IPS-20b (cell line): ENCODE measurements at regions not wholly inside any gene's neighbourhood (a gene's known extent, or its start where the extent isn't known, plus 50 kb on each side); places are given as distances from the start of the nearest gene placed in this dataset.
"Not testable (repeated sequence)": the region's sequence is repeated elsewhere in the genome, so short reads cannot be mapped to it uniquely, and the experiment has no call there.

Source experiments
- H3K27ac ChIP-seq: one replicate; pipeline ENCODE4 v1.5.1; 2013; ENCODE audit warnings: low read length
- H3K27me3 ChIP-seq: 2 replicates; pipeline ENCODE4 v1.6.1; 2013; ENCODE audit warnings: mild to moderate bottlenecking, low read length, inconsistent platforms; ENCODE audit not compliant: insufficient read depth
- H3K36me3 ChIP-seq: 2 replicates; pipeline ENCODE4 v1.6.1; 2013; ENCODE audit warnings: low read depth, mild to moderate bottlenecking, inconsistent platforms, low read length, moderate library complexity; ENCODE audit not compliant: insufficient read depth
- H3K4me1 ChIP-seq: 2 replicates; pipeline ENCODE4 v1.6.1; 2013; ENCODE audit warnings: mild to moderate bottlenecking, control low read depth, inconsistent platforms, low read length, moderate library complexity; ENCODE audit not compliant: insufficient read depth
- H3K4me3 ChIP-seq: 2 replicates; pipeline ENCODE4 v1.5.1; 2013; ENCODE audit warnings: mild to moderate bottlenecking, low read length, inconsistent platforms
- H3K9ac ChIP-seq: 2 replicates; pipeline ENCODE4 v1.6.1; 2013; ENCODE audit warnings: low read depth, mild to moderate bottlenecking, inconsistent platforms, low read length, moderate library complexity
- H3K9me3 ChIP-seq: 2 replicates; pipeline ENCODE4 v1.6.1; 2013; ENCODE audit warnings: mild to moderate bottlenecking, low read depth, low read length, inconsistent platforms; ENCODE audit not compliant: insufficient read depth

DNA sequence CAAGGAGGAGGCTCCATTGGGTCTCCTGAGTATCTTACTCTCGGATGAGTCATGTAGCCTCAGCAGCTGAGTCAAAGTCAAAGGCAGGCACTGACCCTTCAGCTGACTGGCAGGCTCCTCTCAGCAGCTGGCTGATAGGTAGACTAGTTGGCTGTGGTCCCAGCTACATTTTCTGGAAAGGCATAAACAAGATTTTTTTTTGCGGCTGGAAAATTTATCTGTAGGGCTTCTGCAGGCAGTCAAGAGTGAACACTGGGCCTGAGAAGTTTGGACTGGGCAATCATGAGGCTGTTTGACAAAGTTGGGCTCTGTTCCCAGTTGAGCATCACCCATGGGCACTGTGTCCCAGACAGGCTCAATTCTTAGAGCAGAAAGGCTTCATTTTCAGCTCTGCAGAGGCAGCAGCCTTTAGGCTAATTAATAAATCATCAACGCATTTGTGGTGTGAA is 796.2 kb downstream of the CCSER2 start:
- Histone ChIP-seq H3K9me3 (peaks cover 16% of the 10 kb centered on the region), H3K27me3 (no peaks in the 10 kb centered on the region), H3K27ac (no peak overlapping the region), H3K36me3 (no peaks in the 10 kb centered on the region), H3K4me1 (no peaks in the 10 kb centered on the region), H3K4me3 (no peak overlapping the region), H3K9ac (no peak overlapping the region)

DNA sequence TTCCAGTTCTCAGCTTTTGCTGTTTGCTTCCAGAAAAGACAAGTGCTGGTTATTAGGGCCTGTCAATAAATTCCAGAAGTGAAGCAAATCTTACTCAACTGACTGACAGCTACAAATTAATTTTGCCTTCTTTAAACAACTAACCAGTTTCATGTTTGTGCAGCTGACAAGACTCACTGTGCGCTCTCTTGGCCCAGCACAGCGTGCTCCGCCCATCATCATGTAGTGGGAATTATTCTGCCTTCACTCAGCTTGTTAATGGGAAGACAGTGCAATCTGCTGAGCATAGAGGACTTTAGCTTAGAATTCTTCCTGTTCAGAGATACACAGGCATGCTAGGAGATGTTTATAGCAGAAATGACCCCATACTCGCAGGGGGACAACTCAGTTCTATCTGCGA is 808.9 kb downstream of the CCSER2 start:
- Histone ChIP-seq H3K4me3 (no peak overlapping the region), H3K9me3 (no peaks in the 10 kb centered on the region), H3K27me3 (no peaks in the 10 kb centered on the region), H3K27ac (no peak overlapping the region), H3K4me1 (no peaks in the 10 kb centered on the region), H3K9ac (no peak overlapping the region), H3K36me3 (no peaks in the 10 kb centered on the region)

DNA sequence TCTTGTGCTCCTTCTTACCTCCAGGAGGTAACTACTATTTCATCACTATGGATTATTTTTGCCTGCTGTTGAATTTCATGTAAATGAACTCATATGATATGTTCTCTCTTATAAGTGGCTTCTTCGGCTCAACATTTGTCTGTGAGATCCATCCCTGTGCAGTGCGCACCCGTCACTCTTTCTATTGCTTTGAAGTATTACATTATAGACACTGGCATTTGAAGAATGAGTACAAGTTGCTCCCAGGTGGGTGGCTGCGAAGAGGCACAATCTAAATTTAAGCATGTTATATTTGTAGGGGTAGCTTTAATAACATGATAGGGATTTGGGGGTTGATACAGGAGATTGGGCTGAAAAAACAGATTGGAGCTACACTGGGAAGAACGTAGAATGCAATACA is 809.7 kb downstream of the CCSER2 start:
- no peaks in the 10 kb centered on the region for H3K4me1 ChIP-seq

DNA sequence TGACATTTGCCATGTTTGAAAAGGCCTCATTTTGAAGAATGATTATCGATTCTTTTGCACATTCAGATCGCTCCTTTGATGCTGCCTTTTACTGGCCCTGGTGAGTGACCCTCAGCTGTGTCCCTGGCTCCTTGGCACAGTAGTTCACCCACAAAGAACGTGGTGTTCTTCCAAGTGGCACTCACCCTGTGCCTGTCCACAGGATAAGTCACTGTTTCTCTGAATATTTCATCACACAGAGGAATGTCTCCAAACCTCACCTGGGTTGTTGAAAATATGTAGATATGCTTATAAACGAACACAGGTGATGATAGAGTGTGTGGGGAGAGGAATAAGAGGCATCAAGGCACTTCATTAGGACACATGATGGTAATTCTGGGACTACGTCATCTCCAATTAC is 810.7 kb downstream of the CCSER2 start:
- H3K4me1 ChIP-seq, result no peaks in the 10 kb centered on the region
- no peaks in the 10 kb centered on the region for H3K36me3 ChIP-seq
- no peak overlapping the region for H3K4me3 ChIP-seq
- no peak overlapping the region for H3K9ac ChIP-seq
- no peaks in the 10 kb centered on the region for H3K27me3 ChIP-seq
- H3K9me3 ChIP-seq, result peaks cover 10% of the 10 kb centered on the region
- no peak overlapping the region for H3K27ac ChIP-seq

More for the DNA sequence above, 809.7 kb downstream of the CCSER2 start:
- no peak overlapping the region for H3K9ac ChIP-seq
- H3K36me3 ChIP-seq, result no peaks in the 10 kb centered on the region
- no peaks in the 10 kb centered on the region for H3K27me3 ChIP-seq
- no peak overlapping the region for H3K27ac ChIP-seq
- no peak overlapping the region for H3K4me3 ChIP-seq
- H3K9me3 ChIP-seq, result no peaks in the 10 kb centered on the region; the same call in 1 of the 2 replicates

DNA sequence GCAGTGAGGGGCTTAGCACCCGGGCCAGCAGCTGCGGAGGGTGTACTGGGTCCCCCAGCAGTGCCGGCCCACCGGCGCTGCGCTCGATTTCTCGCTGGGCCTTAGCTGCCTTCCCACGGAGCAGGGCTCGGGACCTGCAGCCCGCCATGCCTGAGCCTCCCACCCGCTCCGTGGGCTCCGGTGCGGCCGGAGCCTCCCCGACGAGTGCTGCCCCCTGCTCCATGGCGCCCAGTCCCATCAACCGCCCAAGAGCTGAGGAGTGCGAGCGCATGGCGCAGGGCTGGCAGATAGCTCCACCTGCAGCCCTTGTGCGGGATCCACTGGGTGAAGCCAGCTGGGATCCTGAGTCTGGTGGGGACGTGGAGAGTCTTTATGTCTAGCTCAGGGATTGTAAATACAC is 813.1 kb downstream of the CCSER2 start:
- not testable (repeated sequence) for H3K36me3 ChIP-seq, H3K4me3 ChIP-seq

DNA sequence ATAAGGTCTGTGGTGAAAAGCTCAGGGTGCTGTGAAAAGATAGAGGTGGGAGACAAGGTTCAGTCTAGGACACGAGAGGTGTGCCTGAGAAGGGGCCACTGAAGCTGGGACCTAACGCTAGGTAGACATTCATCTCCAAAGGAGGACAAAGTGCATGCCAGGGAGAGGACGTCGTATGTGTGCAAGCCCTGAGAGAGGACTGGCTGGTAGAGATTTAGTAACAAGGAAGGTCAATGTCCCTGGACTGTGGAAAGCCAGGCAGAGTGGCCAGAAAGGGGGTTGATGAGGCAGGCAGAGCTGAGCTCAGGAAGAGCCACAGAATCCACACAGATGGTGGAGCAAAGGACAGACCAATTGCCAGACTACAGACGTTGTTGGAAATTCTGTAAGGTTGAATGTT is 817.6 kb downstream of the CCSER2 start:
- Histone ChIP-seq H3K4me3 (no peak overlapping the region), H3K9ac (no peak overlapping the region), H3K4me1 (peaks cover 15% of the 10 kb centered on the region; the same call in 1 of the 2 replicates), H3K27ac (no peak overlapping the region), H3K9me3 (peaks cover 16% of the 10 kb centered on the region), H3K36me3 (no peaks in the 10 kb centered on the region), H3K27me3 (peaks cover 14% of the 10 kb centered on the region)

More for the DNA sequence above, 813.1 kb downstream of the CCSER2 start:
- H3K9me3 ChIP-seq, result peaks cover 16% of the 10 kb centered on the region
- H3K27me3 ChIP-seq, H3K9ac ChIP-seq, H3K27ac ChIP-seq, H3K4me1 ChIP-seq: not testable (repeated sequence)

DNA sequence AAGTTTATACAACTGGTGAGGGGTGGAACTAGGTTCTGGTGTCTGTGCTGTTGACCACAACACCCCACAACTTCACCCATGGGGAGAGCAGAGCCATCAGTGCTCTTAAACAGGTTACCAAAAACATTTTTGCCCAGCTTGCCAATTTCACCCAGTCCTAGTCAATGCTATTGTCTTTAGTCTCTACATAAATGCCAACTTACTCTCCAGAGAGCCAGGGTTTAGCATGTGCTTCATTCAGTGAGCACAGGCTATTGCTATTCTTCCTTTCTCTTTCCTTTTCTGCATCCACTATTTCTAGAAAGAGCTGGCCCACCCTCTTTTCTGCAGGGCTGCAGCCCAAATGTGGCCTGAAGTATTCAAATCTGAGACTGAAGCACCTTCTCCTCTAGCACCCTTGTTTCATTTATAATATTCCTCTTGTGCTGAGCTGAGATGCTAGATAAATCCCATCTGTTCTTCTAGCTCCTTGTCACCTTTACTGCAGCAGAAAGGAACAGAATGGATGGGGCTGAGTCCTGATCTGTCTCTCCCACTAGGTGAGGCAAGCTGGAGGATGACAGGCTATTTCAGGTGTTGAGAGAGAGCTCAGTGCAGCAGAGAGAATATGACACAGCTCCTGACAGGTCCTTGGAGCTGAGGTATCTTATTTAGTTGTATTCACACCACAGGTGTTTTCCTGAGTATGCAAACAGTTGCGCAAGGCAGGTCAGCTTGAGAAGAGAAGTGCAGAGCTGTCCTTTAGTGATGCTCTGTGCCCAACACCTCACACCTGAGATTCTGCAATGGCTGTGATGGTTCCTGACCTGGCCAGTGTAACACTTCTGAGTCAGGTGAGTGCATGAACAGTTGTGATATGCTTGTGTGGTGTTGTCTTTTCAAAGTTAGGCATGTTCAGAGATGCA is 819.2 kb downstream of the CCSER2 start:
- H3K4me1 ChIP-seq, result peaks cover 26% of the 10 kb centered on the region; the same call in 1 of the 2 replicates
- peaks cover 14% of the 10 kb centered on the region for H3K27me3 ChIP-seq
- peaks cover 16% of the 10 kb centered on the region for H3K9me3 ChIP-seq
- no peaks in the 10 kb centered on the region for H3K36me3 ChIP-seq
- H3K4me3 ChIP-seq, result no peak overlapping the region
- H3K27ac ChIP-seq, result no peak overlapping the region
- no peak overlapping the region for H3K9ac ChIP-seq

DNA sequence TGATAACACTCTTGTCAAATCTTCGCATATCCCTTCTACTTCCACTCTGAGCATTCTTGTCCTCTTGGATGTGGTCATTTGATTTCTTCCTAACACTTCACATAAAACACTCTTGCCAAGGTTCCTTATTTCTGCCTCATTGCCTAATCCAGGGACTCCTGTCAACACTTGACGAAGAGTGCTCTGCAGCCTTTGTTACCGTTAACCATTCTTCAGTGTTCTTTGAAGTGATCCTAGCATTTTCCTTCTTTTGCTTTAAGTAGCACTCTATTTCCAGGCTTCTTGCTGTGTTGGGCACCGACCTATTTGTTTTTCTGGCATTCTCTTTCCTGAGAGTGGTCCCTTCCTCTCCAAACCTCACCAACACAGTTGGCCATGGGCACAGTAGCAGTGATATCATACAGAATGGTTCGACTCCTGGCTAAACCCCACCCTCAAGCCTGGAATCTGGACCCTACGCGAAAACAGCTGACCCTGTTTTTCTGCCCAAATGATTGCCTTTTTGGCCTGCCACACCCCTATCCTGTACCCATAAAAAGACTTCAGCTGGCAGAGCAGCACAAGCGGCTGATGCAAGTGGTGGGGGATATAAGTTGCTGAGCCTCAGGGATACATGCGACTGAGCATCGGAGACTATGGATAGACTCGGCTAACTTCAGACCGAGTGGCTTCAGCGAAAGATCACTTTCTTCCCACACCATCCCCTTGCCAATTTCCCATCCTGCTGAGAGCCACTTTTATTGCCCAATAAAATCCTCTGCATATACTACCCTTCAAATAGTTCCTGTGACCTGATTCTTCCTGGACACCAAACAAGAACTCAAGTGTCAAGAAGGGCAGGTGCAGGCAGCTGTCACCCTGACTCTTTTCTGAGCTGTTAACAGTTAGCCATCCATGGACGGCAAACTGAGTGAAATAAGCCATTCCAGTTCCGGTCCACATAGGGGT is 820.6 kb downstream of the CCSER2 start:
- Histone ChIP-seq H3K4me3 (no peak overlapping the region), H3K9ac (no peak overlapping the region), H3K27ac (no peak overlapping the region), H3K9me3 (peaks cover 7% of the 10 kb centered on the region; the same call in 1 of the 2 replicates), H3K36me3 (no peaks in the 10 kb centered on the region), H3K4me1 (peaks cover 31% of the 10 kb centered on the region; the same call in 1 of the 2 replicates), H3K27me3 (peaks cover 14% of the 10 kb centered on the region)

DNA sequence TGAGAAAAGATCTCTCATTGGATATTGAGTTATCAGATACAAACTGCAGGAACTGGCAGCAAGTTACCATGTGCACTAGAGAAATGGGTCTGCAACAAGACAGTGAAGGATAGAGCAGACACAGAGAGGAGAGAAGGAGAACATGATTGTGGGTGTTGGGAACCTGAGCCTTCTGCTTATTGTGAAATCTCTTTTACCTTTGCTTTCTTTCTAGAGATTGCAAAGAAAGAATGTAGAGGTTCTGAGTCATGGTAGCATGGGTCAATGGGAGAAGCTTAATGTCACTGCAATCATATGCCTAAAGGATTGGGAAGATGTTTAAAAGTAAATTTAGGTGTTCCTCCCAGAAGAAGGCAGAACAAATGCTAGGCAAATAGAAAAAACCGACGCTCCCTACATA is 821.4 kb downstream of the CCSER2 start:
- Histone ChIP-seq H3K4me1 (peaks cover 31% of the 10 kb centered on the region; the same call in 1 of the 2 replicates), H3K4me3 (no peak overlapping the region), H3K27ac (no peak overlapping the region), H3K9me3 (no peaks in the 10 kb centered on the region), H3K27me3 (peaks cover 14% of the 10 kb centered on the region), H3K9ac (no peak overlapping the region), H3K36me3 (no peaks in the 10 kb centered on the region)

DNA sequence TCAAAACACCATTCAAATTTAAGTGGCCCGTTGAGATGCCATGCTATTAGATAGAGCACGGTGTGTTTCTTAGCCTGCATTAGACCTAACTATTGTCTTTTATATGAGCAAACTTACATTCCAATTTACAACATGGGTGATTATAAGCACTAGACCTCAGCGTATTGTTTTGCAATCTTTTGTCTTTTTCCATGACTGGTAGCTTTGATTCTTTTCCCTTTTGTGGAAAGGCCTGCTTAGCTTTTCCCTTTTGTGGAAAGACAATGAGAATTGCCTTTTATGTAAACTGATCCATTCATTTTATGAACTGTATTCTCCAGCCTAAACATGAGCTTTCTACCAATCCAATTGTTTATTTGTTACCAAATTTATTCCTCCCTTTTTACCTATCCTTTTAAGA is 823.1 kb downstream of the CCSER2 start:
- Histone ChIP-seq H3K9me3 (no peaks in the 10 kb centered on the region), H3K36me3 (no peaks in the 10 kb centered on the region), H3K27ac (no peak overlapping the region), H3K27me3 (peaks cover 14% of the 10 kb centered on the region), H3K4me3 (peak overlapping the region; percentile 39; the same call in 1 of the 2 replicates), H3K4me1 (peaks cover 31% of the 10 kb centered on the region; the same call in 1 of the 2 replicates), H3K9ac (no peak overlapping the region)

DNA sequence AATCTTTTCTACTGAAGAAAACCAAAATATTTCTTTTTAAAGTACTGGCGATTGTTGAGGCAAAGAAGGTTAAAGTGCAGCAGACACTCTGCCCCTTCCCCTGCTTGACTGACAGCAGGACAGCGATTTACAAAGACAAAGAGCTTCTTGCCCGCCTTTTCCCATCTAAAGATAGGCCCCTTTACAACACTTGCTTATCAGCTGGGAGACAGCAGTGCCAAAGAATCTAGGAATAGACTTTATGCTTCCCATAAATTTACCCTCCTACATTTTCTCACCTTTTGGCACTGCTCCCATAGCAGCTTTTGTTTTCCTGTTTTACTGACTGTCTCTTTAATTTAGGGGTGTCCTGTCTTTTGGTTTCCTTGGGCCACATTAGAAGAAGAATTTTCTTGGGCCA is 824.1 kb downstream of the CCSER2 start:
- Histone ChIP-seq H3K4me3 (no peak overlapping the region), H3K9me3 (no peaks in the 10 kb centered on the region), H3K9ac (no peak overlapping the region), H3K36me3 (no peaks in the 10 kb centered on the region), H3K27me3 (peaks cover 14% of the 10 kb centered on the region), H3K4me1 (peaks cover 31% of the 10 kb centered on the region; the same call in 1 of the 2 replicates), H3K27ac (no peak overlapping the region)
